IgD-negative memory B cell (primary cell): ENCODE measurements at regions not wholly inside any gene's neighbourhood (a gene's known extent, or its start where the extent isn't known, plus 50 kb on each side); places are given as distances from the start of the nearest gene placed in this dataset.

Experiments
- H3K27ac Mint-ChIP-seq, 3 donors: one replicate each; pipeline ENCODE4 v1.8.0; 2020 to 2022; ENCODE audit warnings: mild to moderate bottlenecking in 3 of 3, mixed read lengths in 3 of 3, moderate library complexity in 1 of 3
- H3K27me3 Mint-ChIP-seq: one replicate; pipeline ENCODE4 v1.8.0; 2021; ENCODE audit warnings: mixed read lengths
- H3K36me3 Mint-ChIP-seq: one replicate; pipeline ENCODE4 v1.8.0; 2020; ENCODE audit warnings: mild to moderate bottlenecking, mixed read lengths
- H3K4me1 Mint-ChIP-seq, 3 donors: one replicate each; pipeline ENCODE4 v1.8.0; 2020 to 2022; ENCODE audit warnings: mixed read lengths in 3 of 3, mild to moderate bottlenecking in 1 of 3
- H3K4me3 Mint-ChIP-seq, 4 donors: one replicate each; pipeline ENCODE4 v1.8.0; 2020 to 2022; ENCODE audit warnings: mild to moderate bottlenecking in 4 of 4, mixed read lengths in 4 of 4, moderate library complexity in 3 of 4
- H3K9me3 Mint-ChIP-seq, 3 donors: one replicate each; pipeline ENCODE4 v1.8.0; 2020 to 2021; ENCODE audit warnings: mixed read lengths in 3 of 3, mild to moderate bottlenecking in 1 of 3

- Mint-ChIP-seq H3K27me3 (no peaks in the 10 kb centered on the region), H3K36me3 (no peaks in the 10 kb centered on the region), H3K27ac (no peak overlapping the region), H3K4me3 (no peak overlapping the region), H3K9me3 (peaks cover 0 to 1% (median 0%) of the 10 kb centered on the region in 3 donors), H3K4me1 (no peaks in the 10 kb centered on the region)
These were observed 79.7 kb upstream of the PTPRR start for GRCh38 chr12:71000255-71000654.

- Mint-ChIP-seq H3K27me3 (no peaks in the 10 kb centered on the region), H3K9me3 (no peaks in the 10 kb centered on the region), H3K27ac (no peak overlapping the region), H3K4me3 (no peak overlapping the region), H3K4me1 (no peaks in the 10 kb centered on the region), H3K36me3 (no peaks in the 10 kb centered on the region)
These were observed 73.8 kb upstream of the PTPRR start for GRCh38 chr12:70994217-70994788.

GRCh38 chr12:70989232-70989631 lies 68.7 kb upstream of the PTPRR start:
- peaks cover 0 to 5% (median 0%) of the 10 kb centered on the region in 3 donors for H3K9me3 Mint-ChIP-seq
- no peaks in the 10 kb centered on the region for H3K36me3 Mint-ChIP-seq
- H3K4me1 Mint-ChIP-seq, result no peaks in the 10 kb centered on the region
- no peaks in the 10 kb centered on the region for H3K27me3 Mint-ChIP-seq
- H3K27ac Mint-ChIP-seq, result no peak overlapping the region
- H3K4me3 Mint-ChIP-seq, result no peak overlapping the region

GRCh38 chr12:70985850-70986249 lies 65.3 kb upstream of the PTPRR start:
- no peaks in the 10 kb centered on the region for H3K27me3 Mint-ChIP-seq
- H3K27ac Mint-ChIP-seq, result no peak overlapping the region
- H3K4me3 Mint-ChIP-seq, result no peak overlapping the region
- H3K9me3 Mint-ChIP-seq, result peaks cover 0 to 5% (median 0%) of the 10 kb centered on the region in 3 donors
- no peaks in the 10 kb centered on the region for H3K36me3 Mint-ChIP-seq
- no peaks in the 10 kb centered on the region for H3K4me1 Mint-ChIP-seq

- H3K9me3 Mint-ChIP-seq, result peaks cover 0 to 5% (median 0%) of the 10 kb centered on the region in 3 donors
- no peaks in the 10 kb centered on the region for H3K4me1 Mint-ChIP-seq
- H3K4me3 Mint-ChIP-seq, result no peak overlapping the region
- no peaks in the 10 kb centered on the region for H3K36me3 Mint-ChIP-seq
- no peaks in the 10 kb centered on the region for H3K27me3 Mint-ChIP-seq
- H3K27ac Mint-ChIP-seq, result no peak overlapping the region
These were observed 63.2 kb upstream of the PTPRR start for GRCh38 chr12:70983692-70984091.

- Mint-ChIP-seq H3K36me3 (no peaks in the 10 kb centered on the region), H3K4me1 (no peaks in the 10 kb centered on the region), H3K27me3 (no peaks in the 10 kb centered on the region), H3K27ac (no peak overlapping the region), H3K4me3 (no peak overlapping the region), H3K9me3 (peaks cover 0 to 3% (median 0%) of the 10 kb centered on the region in 3 donors)
These were observed 62.5 kb upstream of the PTPRR start for GRCh38 chr12:70982991-70983390.

GRCh38 chr12:70982286-70982685 lies 61.7 kb upstream of the PTPRR start:
- no peak overlapping the region for H3K27ac Mint-ChIP-seq
- H3K4me3 Mint-ChIP-seq, result no peak overlapping the region
- H3K9me3 Mint-ChIP-seq, result peaks cover 0 to 2% (median 0%) of the 10 kb centered on the region in 3 donors
- no peaks in the 10 kb centered on the region for H3K36me3 Mint-ChIP-seq
- no peaks in the 10 kb centered on the region for H3K27me3 Mint-ChIP-seq
- H3K4me1 Mint-ChIP-seq, result no peaks in the 10 kb centered on the region

- no peaks in the 10 kb centered on the region for H3K27me3 Mint-ChIP-seq
- no peak overlapping the region for H3K27ac Mint-ChIP-seq
- H3K36me3 Mint-ChIP-seq, result no peaks in the 10 kb centered on the region
These were observed 50.7 kb upstream of the PTPRR start for GRCh38 chr12:70971001-70971794.

More at GRCh38 chr12:70971001-70971794, 50.7 kb upstream of the PTPRR start:
- Mint-ChIP-seq H3K4me3 (no peak overlapping the region), H3K9me3 (no peaks in the 10 kb centered on the region), H3K4me1 (no peaks in the 10 kb centered on the region)
